HEK293 (cell line): ENCODE measurements at regions not wholly inside any gene's neighbourhood (a gene's known extent, or its start where the extent isn't known, plus 50 kb on each side); places are given as distances from the start of the nearest gene placed in this dataset.

Experiments
- ATF2 ChIP-seq: fragments of 450-650 bp; formaldehyde crosslinking; IDR thresholded peaks from 2 replicates; pipeline ENCODE4 v1.5.1; 2016; ENCODE audit warnings: missing biosample characterization, missing genetic modification characterization, low read depth
- CTCF ChIP-seq: fragments of 450-650 bp; formaldehyde crosslinking; IDR thresholded peaks from 2 replicates; pipeline ENCODE4 v1.5.1; 2016; ENCODE audit warnings: missing biosample characterization, missing genetic modification characterization
- ZNF660 ChIP-seq: fragments of 450-650 bp; IDR thresholded peaks from 2 replicates; pipeline ENCODE4 v1.5.1; 2018; ENCODE audit warnings: missing biosample characterization, mild to moderate bottlenecking, missing genetic modification characterization
- ZNF791 ChIP-seq: fragments of 450-650 bp; formaldehyde crosslinking; IDR thresholded peaks from 2 replicates; pipeline ENCODE4 v1.5.1; 2016; ENCODE audit warnings: missing biosample characterization, missing genetic modification characterization

- TF ChIP-seq CTCF (no peak), ZNF791 (tag by site-specific recombination) (no peak), ZNF660 (tag by site-specific recombination) (no peak), ATF2 (tag by site-specific recombination) (no peak)
Measured at GRCh38 chr11:114847306-114847975, 169.1 kb downstream of the NXPE2 start.
